HG02870 (cell line): ENCODE measurements at regions not wholly inside any gene's neighbourhood (a gene's known extent, or its start where the extent isn't known, plus 50 kb on each side); places are given as distances from the start of the nearest gene placed in this dataset.

Experiments
- ATAC-seq: cut with Tn5 transposase; IDR thresholded peaks from one replicate; pipeline ENCODE4 v1.9.1; 2021; ENCODE audit warnings: mild to moderate bottlenecking, moderate library complexity; ENCODE audit not compliant: unreplicated experiment

DNA sequence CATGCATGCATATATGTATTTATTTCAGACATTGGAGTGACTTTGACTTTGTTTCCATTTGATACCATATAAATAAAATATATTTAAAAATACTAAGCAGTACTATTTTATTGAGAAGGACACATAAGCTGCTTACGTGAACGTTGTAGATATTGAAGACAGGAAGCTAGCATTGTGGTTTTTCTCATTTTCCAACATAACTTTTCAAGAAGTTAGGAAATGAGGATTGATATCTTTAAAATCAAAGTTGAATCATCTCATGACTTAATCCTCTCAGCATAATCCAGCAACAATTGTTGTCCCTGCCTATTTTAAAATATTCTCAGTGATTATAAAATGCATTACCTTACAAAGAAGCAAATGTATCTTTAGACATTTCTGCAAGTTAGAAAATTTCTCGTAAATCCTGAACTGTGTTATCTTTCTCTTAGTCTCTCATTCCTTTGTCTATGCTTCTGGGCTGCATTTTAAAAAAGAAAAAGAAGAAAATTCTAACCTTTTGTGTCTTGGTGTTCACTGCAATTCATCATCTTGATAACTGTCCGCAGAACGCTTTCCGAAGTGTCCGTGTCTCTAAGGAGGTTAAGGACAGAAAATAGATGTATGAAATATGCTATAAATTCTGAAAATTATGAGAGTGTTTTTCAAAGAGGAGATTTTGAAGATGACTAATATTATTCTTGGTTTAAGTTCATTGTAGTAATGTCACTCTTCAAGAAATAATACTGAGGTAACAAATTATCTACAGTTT, 1089.9 kb upstream of the CDH6 start:
- ATAC-seq = no peak

DNA sequence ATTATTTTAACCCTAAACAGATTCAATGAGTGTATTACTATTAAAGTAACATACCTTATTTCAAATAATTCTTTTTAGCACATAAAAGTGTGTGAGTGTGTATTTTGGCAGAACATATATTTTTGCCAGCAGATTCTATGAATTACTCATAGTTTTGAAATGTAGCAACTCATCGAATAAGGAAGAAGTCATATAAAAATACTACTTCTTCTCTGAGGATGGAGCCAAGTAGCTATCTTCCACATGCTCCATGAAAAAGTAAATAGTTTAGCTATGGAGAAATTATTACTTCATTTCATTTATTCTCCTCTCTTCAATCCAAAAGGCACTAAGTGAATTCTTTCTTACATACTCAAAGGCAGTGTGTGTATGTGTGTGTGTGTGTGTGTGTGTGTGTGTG, 1090.4 kb upstream of the CDH6 start:
- no peak for ATAC-seq

DNA sequence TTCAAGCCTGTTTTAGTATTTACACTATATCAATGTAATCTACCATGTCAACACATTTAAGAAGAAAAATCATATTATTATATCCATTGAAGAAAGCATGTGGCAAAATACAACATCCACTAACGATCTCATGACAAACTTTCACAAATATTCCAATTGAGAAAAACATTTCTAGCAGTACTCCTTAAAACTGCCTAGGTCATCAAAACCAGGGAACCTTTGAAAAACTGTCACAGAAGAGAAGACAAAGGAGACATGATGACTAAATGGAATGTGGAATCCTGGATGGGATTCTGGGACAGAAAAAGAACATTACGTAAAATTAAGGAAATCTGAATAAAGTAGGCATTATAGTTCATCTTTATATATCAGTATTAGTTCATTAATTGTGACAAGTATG, 1091.3 kb upstream of the CDH6 start:
- ATAC-seq = no peak

DNA sequence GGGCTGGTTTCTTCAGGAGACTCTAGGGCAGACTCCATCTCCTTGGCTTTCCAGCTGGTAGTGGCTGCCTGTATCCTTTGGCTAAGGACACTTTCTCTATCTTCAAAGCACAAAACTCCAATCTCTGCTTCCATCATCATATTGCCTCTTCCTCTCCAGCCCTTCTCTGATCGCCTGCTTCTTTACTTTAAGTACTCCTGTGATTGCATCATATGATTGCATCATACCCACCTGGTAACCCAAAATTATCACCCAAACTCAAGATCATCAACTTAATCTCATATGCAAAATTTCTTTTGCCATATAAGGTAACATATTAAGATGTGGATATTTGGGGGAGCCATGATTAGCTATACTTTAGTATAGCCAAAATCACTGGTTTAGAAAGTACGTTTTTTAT, 1092.6 kb upstream of the CDH6 start:
- no peak for ATAC-seq

DNA sequence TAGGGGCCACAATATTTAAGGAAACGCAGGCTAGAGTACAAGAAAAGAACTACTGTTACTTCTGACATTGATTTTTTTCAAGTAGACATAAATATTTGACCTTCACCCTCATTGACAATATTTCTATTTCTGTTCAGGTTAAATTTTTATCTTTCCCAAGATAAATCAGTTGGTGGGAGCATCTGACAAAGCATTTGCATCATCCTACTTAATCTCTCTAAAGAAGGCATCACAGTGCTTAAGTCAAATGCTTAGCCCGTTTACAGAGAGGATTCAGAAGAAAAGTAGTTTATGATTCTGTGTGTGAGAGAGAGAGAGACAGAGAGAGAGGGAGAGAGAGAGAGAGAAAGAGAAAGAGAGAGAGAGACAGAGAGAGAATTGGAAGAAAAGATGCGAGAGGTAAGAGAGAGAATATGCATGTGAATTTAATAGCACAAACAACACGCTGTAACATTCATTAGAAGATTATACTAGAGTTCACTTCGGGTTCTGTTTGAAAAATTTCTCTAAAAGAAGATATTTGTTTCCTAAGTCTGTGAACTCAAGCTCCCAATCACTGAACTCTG, 1093.3 kb upstream of the CDH6 start:
- no peak for ATAC-seq

DNA sequence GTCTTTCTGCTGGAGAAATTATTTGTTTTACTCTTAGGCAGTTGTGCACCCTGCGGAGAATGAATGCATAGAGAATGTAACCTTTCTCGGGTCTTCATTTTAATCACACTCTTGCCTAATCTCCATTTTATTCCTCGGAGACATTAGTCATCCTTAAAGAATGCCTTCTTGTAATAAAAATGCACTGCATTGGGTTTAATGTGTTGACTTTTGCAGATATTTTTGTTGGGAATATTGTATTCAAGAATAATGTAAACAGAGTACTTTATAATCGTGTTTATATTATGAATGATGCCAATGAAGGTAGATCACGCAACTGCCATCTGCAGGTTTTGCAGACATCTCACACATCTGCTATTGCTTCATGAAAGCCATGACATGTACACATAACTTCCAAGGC, 1093.9 kb upstream of the CDH6 start:
- no peak for ATAC-seq

DNA sequence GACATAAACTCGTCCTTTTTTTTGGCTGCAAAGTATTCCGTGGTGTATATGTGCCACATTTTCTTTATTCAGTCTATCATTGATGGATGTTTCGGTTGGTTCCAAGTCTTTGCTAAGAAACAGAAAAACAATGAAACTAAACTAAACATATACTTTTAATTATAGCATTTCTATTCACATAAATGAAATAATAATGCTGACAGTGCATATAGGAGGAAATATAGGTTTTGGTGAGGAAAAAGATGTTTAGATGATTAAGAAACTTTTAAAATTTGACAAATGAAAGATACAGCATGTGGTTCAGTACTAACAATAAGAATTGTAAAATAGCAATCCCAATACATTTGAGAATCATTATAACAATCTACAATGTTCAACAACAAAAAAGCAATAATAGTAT, 1094.5 kb upstream of the CDH6 start:
- ATAC-seq = no peak

DNA sequence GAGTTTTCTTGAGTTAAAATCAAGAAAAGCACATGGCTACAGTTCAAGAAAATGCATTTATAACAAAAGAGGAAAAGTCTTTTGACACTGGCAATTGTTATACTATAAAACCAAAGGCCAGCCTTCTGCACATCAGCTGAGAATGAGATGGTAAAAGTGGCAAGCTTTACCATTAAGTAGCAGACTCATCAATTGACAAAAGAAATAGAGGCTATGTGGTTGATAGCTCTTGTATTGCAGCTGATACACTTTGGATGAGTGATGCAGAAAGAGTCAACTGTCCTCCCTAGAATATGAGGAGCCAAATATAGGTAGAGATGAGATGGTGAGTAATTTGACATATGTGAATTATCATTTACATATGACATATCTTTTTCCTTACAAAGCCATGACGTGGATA, 1100.9 kb upstream of the CDH6 start:
- no peak for ATAC-seq

DNA sequence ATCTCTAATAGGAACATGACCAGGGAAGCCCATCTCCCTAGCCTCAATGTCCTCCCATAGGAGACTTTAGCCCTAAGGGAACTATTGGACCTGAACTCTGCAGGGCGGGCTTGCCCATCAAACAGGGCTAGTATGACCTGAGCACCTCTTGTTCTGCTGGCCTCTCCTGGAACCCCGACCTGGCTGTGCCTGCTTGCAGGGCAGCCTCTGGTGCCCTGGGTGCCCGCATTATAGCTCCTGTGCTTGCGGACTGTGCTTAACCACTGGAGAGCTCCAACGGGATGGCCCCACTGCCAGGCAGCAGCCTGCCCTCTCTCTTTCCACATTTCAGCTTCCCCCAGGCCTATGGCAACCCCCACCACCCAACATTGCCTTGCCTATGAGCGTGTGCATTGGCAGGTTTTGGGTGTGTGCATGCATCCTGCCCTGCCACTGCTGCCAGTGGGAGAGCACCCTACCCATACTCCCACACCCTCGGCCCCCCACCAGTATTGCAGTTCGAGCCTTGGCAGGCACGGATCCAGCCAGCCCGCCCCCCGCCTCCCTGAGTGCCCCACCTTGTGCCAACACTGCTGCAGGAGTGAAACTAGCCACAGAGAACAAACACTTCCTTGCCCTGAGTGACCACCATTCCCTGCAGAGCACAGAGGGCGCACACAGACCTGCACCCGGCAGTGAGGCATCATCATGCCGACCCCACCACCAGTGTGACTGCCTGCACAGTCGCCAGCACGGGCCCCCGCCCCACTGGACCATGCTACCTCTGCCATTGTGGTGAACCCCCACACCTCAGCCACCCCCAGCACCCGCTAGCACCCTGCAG, 1123.8 kb upstream of the CDH6 start:
- ATAC-seq = no peak

DNA sequence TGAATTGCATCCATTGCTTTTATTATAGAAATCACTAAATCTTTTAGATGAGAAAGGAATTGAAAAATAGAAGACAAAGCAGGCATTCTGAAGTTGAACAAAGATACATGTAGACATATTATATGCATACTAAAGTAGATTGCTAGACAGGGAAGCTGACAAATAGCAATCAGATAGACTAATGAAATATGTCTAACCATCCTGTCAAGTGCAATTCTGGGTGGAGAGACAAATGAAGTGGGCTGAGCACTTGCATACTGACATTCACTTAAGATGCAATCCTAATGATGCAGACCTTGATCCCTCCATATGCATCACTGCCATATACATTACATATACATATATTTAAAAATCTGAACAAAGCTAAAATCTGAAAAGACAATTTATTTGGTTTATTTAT, 1130.0 kb upstream of the CDH6 start:
- no peak for ATAC-seq

DNA sequence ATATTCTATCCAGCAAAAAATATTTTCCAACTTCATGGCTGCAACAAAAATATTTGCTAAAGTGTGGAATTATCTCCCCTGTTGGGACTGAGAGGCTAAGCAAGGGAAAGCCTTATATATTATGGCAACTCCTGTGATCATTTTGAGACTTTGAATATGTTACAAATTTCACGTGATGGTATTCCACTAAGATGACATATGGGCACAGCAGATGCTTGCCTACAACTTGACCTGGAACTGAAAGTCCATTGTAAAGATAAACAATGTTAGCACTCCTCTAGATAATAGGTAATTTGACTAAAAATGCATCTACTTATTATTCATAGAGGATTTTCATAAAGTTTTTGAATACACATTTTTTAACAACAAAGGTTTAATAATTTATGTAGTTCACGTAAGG, 1141.5 kb upstream of the CDH6 start:
- no peak for ATAC-seq

DNA sequence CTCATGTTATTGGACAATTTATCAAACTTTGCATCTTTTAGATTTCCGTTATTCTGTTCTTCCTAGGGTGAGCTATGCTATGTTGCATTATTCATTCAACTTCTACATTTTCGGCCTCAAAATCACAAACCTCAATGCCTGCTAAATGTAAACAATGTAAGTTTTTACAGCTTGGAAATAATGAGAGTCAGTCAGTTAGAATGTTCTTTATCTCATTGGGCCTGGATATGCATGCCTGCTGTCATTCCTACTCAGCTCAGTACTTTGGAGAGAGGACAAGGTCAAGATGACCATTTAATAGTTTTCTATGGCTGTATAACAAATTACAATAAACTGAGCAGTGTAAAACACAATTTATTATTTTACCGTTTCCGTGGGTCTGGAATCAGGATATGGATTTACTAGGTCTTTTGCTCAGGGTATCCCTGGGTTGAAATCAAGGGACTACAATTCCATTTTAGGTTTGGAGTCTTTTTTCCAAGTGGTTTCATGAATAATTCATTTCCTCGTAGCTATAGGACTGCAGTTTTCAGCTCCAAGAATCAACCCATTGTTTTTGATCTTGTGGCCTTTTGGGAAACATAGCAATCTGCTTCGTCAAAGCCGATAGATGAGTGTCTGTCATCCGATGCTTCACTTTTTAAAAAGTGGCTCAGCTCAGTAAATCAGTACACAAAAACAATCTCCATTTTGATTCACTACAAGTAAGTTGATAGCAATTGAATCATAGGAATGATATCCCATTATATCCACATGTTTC, 1143.2 kb upstream of the CDH6 start:
- ATAC-seq = no peak

DNA sequence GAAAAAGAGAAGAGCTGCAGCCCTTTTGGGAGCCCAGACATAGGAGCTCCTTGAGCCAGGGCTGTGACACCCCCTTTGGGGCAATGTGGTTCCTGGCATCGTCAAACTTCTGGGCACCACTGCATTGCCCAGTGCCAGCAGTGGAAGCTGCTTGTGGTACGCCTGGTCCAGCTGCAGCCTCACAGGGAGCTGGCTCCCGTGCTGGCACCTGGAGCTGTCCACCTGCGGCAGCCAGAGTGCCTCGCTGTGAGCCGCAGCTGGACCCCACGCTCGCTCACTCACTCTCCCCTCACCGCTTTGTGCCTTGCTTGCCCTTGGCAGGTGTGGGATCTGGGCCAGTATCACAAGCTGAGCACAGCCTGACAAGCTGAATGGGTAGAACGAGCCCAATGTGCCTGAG, 1150.8 kb upstream of the CDH6 start:
- no peak for ATAC-seq

DNA sequence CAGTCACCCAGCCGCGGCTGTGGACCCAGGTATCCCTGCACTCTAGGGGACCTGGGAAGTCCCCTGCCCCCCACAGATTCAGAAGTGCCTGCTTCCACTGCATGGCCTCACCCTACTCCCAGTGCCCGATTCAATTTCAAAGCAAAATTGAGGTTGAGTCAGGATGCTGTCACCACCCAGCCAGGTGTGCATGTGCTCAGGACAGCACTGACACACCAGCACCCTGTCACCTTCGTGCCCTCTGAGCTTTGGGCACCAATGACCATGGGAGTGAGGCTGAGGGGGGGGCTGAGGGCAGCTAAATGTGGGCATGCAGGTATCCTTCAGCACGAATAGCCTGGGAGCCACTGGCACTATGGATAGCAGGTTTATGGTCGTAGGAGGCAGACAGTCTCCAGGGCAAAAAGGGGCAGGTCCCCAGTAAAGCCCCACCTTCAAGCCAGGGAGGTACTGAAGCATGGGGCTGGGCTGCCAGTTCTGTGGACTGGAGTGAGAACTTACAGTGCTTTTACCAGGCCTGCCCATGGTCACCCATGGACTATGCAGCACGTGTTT, 1151.6 kb upstream of the CDH6 start:
- ATAC-seq = no peak

DNA sequence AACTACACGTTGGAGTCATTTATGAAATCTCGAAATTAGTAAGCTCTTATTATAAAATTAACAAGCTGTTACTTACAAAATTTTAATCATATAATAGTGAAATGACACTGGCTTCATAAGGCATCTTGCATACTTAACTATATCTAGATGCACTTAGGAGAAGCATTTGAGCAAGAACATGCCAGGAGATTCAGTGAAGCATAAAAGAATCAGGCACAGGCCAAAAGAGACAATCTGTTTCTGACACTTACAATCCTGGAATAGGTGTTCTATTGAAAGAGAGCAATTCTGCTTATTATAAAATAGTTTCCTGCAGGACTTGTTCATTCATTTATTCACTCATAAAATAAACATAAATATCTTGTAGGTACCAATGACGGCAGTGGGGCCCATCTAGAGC, 1152.2 kb upstream of the CDH6 start:
- ATAC-seq = no peak

DNA sequence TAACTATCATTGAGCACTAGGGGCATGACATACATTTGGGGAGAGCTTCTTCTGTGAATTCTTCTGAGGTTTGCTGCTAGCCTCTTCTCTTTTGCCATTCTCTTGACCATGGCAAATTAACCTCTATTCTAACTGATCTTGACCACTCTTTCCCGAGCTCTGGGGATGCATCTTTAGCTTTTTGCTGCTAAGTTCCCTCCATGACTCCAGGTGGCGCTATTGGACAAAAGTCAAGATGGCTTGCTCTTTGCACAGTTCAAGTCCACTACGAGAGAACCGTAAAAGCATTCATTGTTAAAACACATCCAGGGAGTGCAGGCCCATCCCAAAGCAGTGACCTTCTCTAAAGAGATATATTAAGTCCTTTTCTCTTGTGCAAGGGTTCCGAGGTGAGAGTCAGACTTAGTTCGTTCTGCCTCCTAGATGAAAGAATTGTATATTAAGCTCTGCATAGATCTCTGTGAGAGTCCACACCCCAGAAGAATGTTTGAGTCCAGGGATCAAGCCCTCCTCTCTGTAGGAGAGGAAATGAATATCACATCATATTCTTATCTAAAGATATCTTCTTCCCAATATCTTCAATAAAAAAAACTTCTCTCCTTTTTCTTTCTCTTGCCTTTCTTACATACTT, 1152.9 kb upstream of the CDH6 start:
- ATAC-seq = peak; percentile 91

DNA sequence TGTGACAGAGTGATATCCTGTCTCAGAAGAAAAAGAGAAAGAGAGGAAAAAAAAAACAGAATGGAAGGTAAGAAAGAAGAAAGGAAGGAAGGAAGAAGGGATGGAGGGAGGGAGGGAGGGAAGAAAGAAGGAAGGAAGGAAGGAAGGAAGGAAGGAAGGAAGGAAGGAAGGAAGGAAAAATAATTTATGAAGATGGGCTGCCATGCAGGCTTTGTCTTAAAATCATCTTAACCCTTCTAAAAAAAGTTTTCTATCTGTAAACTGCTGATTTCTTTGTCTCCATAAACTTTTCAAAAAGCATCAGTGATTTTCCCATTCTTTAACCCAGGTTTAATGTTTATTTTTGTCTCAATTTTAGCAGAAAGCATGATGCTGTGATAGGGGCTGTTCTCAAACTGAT, 1154.1 kb upstream of the CDH6 start:
- ATAC-seq = no peak

DNA sequence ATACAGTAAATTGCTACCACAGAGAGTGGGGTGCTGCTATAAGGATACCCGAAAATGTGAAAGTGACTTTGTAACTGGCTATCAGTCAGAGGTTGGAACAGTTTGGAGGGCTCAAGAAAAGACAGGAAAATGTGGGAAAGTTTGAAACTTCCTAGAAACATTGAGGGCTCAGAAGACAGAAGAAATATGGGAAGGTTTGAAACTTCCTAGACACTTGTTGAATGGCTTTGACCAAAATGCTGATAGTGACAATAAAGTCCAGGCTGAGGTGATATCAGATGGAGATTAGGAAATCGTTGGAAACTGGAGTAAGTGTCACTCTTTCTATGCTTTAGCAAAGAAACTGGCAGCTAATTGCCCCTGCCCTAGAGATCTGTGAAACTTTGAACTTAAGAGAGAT, 1158.6 kb upstream of the CDH6 start:
- ATAC-seq = no peak

DNA sequence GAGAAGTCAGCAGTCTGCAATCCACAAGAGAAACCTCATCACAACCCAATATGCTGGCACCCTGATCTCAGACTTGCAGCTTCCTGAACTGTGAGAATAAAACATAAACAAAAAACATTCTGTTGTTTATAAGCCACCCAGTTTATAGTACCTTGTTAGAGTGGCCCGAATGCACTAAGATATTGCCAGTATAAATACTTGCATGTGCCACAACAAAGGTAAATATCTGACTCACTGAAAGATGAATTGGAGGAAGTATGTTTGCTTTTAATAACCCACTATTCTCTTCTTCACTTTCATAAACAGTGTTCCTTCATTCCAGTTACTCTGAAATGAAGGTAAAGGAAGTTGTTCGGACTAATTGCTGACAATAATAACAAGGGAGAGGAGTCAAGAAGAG, 1163.4 kb upstream of the CDH6 start:
- ATAC-seq = no peak

DNA sequence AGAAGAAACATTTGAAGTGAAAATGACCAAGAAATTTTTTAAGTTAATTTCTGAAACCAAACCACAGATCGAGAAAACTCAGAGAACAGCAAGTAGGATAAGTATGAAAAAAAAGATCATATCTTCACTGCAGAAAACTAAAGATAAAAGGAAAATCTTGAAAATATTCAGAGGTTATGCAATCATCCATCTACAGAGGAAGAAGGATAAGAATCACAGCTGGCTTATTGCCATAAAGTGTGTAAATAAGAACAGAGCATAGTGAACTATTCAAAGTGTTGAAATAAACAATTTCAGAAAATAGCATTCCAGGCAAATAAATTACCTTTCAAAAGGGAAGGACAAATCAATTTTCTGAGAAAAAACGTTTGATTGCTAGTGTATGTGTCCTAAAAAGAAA, 1191.7 kb upstream of the CDH6 start:
- ATAC-seq = no peak

DNA sequence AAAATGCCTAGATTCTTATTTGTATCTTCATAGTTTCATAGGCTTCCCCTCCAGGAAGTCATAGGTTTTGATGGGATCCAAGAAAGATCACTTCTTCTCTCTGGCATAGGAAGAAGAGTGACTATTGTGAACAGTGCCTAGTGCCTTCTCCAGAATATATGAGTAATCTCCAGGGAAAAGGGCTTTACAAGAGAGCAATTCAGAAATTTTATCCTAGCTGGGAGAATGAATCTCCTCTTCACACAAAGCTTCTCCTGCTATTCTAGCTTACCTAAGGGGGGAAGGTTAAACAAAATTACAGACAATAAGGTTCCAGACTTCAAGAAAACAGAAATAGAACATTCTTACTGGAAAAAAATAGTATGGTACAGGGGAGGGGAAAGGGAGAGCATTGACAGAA, 1193.3 kb upstream of the CDH6 start:
- no peak for ATAC-seq
